ENCODE measurements at regions not wholly inside any gene's neighbourhood (a gene's known extent, or its start where the extent isn't known, plus 50 kb on each side); places are given as distances from the start of the nearest gene placed in this dataset.

GRCh38 chr3:117892431-117892841 is 1142.2 kb downstream of the IGSF11 start:
- no peak for DNase-seq (ENCODE audit: low spot score)

GRCh38 chr3:117893001-117893400 is 1141.6 kb downstream of the IGSF11 start:
- no peak for DNase-seq (ENCODE audit: low spot score)

- no peak for DNase-seq (ENCODE audit: low spot score)
Measured at GRCh38 chr3:117893638-117894037, 1141.0 kb downstream of the IGSF11 start.

DNA sequence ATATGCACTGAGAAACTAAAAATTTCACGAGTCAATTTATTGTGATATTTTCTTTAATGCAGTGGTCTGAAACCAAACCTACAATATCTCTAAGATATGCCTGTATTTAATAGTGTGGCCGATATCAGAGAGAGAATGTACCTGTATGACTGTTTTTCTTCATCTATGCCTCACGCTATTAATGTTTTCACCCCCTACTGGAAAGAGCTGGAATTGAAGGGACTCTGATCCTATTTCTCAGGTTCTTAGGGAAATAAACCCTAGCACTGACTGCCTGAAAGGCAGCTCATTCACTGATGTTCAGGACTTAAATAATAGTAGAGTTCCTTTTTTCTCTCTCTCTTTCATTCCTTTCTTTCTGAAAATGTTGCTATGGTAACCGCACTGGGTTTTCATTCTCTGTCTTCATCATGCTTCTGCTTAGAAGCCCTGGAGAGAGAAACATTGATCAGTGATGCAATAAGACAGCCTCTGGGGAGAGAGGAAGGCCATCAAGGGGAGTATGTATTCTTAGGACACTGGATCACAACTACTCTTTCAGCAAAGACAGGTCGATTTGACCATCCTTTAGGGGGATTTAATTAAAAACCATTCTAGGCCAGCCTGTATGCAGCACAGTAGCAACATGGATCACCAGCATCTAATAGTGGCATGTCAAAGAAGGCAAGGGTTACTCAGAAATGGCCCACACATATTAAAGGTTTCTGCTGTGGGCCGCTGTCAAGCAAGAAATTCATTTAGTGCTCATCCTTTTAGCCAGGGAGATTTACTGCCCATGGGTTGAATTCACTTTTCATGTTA is 1135.7 kb downstream of the IGSF11 start:
- DNase-seq (ENCODE audit: low spot score): no peak

- DNase-seq (ENCODE audit: low spot score): no peak
Measured at GRCh38 chr3:117903226-117903625, 1131.4 kb downstream of the IGSF11 start.

DNA sequence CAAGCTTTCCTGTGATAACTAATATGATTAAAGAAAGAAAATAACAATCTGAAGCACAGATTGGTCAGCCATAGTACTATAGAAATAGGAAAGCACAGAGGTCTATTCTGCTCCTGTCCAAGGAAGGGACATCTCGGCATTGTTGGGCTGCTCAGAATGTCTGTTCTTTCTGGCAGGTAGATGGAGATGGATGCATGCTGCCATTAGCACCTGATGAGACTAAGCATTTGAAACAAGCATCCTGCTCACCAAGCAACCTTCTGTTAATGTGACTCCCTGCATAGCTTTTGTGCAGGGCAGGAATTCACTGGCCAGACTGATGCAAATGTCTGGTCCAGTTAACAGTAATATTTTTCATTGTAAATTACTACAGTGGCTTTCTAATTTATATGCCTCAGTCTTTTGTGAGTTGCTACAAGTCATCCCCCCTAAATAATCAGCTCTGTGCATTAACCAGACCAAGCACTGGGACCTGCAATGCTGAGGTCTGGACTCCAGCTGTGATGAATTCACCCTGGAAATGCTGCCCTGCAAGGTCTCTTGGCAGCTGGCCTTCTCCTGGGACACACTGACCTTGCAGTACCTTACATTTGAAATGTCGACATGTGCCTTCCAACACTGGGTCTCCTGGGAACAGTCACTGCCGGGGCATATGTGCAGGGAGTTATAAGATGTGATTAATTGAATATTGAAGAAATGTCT is 1123.7 kb downstream of the IGSF11 start:
- no peak for DNase-seq (ENCODE audit: low spot score)

DNA sequence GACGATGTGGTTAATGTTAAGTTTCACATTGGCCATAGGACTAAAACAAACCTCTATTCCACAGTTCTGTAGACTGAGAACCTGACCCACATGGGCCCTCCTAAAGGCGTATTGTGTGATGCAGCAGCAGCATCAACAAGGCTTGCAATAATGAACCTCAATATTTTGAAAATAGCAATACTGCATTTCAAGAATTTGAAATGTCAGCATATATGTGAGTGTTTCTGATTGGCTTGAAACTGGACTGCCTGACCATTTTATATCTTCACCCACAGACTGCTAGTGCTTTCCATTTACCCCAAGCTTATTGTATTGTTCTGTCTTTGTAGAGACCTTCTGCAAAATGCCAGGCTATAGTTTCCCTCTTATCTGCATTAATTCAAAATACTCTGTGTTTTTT is 1122.3 kb downstream of the IGSF11 start:
- no peak for DNase-seq (ENCODE audit: low spot score)

DNA sequence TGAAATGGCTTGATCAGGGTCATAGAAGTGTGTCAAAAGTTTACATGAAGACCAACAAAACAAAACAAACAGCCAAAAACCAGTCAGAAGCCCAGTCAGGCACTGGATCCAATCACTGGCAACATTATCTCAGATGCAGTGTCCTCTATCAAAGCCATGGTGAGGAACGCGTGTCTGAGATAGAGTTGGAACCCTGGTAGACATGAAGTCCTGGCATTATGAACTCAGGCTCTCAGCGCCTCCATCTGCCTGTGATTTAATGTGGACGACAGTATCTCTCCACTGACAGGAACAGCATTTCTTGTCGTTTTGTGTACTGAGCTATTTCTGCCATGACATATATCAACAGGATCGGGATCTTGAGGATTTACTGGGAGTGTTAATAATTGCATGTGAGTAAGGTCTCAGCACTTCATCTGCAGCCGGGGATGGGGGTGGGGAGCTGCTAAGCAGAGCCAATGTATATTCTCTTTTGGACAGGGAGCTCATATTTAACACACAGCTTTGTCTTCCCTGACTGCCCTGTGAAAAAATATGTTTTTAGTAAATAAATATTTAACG is 1120.0 kb downstream of the IGSF11 start:
- no peak for DNase-seq (ENCODE audit: low spot score)

DNA sequence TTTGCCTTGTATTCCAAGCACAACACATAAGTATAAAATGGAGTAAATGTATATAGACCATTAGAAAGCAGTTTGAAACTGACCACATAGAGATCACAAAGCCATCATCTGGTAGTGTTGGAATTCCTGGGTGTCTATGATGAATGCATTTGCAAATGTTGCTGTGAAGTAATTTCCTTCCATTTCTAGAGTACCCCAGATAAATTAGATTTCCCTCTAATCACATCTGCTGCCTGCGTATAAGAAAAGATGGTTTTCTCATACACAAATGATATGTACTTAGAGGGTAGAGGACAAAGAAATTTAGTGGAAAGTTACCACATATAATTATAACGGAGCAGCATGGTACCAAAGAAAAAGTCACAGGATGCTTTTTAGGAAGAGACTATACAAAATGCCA is 1117.8 kb downstream of the IGSF11 start:
- no peak for DNase-seq (ENCODE audit: low spot score)

- no peak for DNase-seq (ENCODE audit: low spot score)
Measured at GRCh38 chr3:117919621-117920020, 1115.0 kb downstream of the IGSF11 start.

GRCh38 chr3:117920253-117920898 is 1114.3 kb downstream of the IGSF11 start:
- no peak for DNase-seq (ENCODE audit: low spot score)

GRCh38 chr3:117921411-117921810 is 1113.2 kb downstream of the IGSF11 start:
- no peak for DNase-seq (ENCODE audit: low spot score)

DNA sequence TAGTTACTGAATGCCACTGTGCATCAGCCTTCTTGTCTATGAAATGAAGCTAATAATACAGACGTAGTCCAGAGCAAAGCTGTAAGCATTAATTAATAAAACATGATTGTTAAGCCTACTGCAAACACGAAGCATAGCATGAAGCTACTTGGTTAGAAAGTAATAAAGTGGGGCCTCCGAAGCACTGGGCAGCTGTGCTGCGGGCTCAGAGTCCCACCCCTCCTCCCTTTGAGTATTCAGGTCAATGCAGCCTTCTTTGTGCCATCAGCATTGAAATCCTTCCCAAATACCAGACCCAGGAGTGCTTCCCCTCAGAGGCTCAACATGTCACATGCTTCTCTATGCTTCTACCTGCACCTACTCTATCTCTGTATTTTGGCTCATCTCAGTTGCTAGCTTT is 1112.6 kb downstream of the IGSF11 start:
- DNase-seq (ENCODE audit: low spot score): no peak

DNA sequence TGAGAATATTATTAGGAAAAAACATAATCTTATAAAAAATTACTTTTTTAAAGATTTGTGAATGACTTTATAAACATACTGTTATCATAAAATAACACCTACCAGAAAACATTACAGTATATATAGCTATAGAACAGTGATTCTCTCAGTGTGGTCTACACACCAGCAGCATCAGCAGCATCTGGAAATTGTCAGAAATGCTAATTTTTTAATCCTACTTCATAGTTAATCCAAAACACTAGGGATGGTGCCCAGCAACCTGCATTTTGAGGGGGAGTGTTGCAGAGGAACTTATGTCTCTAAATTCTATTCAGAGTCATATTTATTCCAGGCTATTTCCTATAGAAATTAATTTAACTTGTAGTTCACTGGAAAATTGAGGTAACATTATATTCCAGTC is 1107.8 kb downstream of the IGSF11 start:
- DNase-seq (ENCODE audit: low spot score): no peak

GRCh38 chr3:117927825-117928224 is 1106.8 kb downstream of the IGSF11 start:
- no peak for DNase-seq (ENCODE audit: low spot score)

GRCh38 chr3:117928836-117929235 is 1105.8 kb downstream of the IGSF11 start:
- no peak for DNase-seq (ENCODE audit: low spot score)

DNA sequence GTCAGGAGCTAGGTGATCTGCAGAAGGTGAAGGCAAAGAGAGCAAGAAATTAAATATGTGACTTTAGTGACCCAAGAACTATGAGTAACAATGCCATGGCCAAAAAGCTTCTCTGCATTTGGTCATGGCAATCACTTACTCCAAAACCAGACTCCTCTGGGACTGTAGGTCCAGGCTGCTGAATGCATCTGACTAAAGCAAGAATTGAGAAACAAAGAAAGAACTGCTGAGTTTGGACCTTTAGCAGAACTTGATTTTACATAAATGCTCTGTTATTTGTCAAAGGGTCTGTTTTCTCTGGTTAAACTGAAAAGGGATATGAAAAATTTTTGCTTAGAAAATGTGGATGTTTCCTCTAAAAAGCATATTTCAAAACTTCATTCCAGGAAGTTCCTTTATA is 1102.2 kb downstream of the IGSF11 start:
- DNase-seq (ENCODE audit: low spot score): no peak

DNA sequence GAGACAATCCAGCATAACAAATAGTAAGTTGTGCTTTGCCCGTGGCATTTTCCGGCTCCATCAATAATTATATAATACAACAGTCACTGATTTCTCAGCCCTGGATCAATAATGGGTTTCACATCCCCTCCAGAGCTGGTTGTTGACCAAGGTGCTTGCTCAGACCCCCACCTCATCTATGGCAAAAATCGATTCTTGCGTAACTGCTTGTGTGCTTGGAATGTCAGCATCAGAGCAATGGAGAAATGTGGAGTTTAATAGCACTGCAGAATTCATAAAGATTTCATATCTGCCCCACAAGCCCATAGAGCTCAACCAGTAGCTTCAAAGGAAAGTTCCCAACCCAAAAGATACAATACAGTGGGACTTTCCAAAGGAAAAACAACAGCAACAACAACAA is 1098.5 kb downstream of the IGSF11 start:
- no peak for DNase-seq (ENCODE audit: low spot score)

DNA sequence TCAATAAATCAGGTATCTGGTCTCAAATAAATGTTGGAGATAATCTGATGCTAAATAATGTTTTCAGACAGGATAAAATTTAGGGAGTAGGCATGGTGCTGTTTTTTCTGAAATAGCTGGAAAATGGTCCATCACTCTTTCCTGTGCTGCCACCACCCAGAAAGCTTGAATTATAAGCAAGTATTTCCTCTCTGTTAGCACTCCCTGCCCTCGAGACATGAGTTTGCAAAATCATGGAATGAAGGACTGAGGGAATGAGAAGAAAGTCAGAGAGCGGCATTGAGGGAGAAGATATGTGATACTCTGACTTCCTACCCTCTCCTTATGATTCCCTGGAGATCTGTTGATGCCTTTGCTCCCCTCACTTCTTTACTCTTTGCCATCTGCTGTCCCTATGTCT is 1095.7 kb downstream of the IGSF11 start:
- DNase-seq (ENCODE audit: low spot score): no peak

GRCh38 chr3:117939425-117940027 is 1095.1 kb downstream of the IGSF11 start:
- DNase-seq (ENCODE audit: low spot score): no peak

DNA sequence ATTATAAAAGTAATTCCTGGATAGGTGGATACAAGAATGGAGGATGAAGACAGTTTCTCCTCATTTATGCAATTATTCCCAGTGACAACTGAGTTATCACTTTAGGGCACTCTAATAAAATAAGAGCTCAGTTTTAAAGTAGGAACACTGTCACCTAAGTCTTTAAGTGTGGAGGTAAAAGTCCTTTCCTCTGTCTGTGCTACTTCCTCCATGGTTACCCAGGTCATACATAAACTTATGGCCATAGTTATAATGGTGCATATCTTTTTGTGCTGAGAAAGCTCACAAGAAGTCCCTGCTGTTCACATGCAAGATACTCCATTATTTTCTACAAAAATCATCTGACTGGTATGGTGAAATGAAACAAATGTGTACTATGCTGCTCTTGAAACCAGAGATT is 1093.6 kb downstream of the IGSF11 start:
- no peak for DNase-seq (ENCODE audit: low spot score)

- DNase-seq (ENCODE audit: low spot score): no peak
Measured at GRCh38 chr3:117941756-117942155, 1092.9 kb downstream of the IGSF11 start.
